Stimulated activated CD4-positive, alpha-beta T cell treated with anti-CD3 and anti-CD28 coated beads, Interleukin-1b, Interleukin-23, amount 100 ng/mL, for 48 hours (primary cell): ENCODE measurements at regions not wholly inside any gene's neighbourhood (a gene's known extent, or its start where the extent isn't known, plus 50 kb on each side); places are given as distances from the start of the nearest gene placed in this dataset.

Source experiments
- DNase-seq: peaks from one replicate; pipeline ENCODE4 v3.0.0-alpha.2; 2020

GRCh38 chr3:110139048-110139447 is 801.7 kb upstream of the DPPA4 start:
- DNase-seq: no peak

- DNase-seq: no peak
These were observed 802.5 kb upstream of the DPPA4 start for GRCh38 chr3:110139821-110140220.

DNA sequence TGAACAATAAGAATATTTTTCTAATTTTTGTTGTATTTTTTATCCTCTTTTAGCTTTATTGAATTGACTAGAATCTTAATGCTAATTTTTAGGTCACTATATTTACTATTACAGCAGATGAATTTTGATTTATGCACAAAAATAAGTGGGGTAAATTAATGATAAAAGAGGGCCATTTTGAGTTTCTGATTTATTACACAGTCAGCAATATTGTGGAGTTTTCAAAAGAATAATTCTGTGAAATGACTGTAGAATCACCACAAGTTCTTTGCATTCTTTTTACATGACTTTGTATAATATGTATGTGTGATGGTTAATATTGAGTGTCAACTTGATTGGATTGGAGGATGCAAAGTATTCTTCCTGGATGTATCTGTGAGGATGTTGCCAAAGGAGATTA is 812.4 kb upstream of the DPPA4 start:
- no peak for DNase-seq

DNA sequence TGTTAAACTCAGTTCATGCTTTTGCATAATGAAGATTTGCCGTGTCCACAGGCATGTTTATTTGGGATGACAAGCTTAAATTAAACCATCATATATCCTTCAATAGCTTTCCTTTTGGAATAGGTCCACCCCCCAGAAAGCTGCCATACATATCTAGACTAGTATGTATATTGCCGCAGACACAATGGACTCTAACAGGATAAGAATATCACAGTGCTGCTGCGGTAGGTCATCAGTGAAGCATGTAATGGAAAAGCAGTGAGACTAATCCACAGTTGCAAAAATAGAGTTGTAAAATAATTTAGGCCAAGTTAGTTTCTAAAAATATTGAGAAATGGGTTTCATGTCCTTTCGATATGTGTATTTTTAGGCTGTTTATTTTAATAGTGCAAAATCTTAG is 819.9 kb upstream of the DPPA4 start:
- no peak for DNase-seq

- DNase-seq: no peak
These were observed 827.5 kb upstream of the DPPA4 start for GRCh38 chr3:110164632-110165369.

DNA sequence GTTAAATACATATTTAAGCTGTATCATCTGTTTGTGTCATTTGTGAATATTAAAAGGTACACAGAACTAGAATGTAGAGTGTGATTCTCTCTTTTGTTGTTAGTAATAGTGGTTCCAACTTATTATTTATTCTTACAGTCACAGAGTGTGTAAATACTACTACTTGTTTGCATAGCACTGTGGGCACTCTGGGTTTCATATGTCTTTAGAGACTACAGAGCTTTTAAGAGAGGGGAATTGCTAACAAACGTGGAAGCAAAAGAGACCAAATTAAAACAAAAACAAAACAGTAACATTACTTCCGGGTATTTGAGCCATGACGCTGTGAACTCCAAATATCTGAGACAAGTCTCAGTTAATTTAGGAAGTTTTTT is 828.0 kb upstream of the DPPA4 start:
- DNase-seq: no peak

DNA sequence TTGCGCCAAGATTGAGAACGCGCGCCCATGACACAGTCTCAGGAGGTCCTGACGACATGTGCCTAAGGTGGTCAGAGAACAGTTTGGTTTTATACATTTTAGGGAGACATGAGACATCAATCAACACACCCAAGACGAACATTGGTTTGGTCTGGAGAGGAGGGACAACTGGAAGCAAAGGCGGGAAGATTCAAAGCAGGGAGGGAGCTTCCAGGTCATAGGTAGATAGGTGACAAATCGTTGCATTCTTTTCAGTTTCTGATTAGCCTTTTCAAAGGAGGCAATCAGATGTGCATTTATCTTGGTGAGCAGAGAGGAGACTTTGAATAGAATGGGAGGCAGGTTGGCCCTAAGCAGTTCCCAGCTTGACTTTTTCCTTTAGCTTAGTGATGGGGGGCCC is 828.4 kb upstream of the DPPA4 start:
- DNase-seq: no peak

- no peak for DNase-seq
These were observed 829.4 kb upstream of the DPPA4 start for GRCh38 chr3:110166791-110167190.

DNA sequence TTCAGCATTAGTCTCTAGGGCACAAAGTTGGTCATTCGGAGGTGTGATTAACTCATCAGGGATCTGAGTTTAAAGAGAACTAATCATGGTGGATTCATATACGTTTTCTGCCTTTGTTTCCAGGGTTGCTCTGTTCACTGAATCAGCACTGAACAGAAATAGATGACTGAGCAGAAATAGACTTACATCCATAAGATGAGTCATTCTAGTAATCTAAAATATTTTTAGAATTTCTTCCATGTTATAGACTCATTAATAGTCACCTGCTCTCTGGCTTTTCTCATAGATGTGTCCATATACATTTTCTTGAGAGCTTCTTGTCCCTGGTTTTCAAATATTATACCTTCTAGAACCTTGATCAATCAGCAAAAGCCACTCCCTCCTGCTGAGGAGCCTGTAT is 837.6 kb upstream of the DPPA4 start:
- DNase-seq: no peak

DNA sequence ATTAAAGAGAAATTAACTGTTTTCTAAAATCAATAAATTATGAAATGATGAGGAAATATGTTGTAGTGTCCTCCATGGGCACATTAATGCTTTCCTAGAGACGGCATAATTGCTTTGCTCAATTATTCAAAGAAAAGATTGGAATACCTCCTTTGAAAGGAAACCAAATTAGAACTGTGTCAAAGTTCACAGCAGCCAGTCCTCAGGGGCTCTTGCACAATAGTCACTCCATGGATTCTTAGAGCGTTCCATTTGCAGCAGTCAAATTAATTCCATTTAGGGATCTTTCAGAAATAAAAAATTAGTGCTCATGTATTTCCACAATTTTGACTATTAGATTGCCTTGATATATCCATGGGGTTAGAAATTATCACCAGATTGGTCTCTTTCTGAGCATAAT is 841.6 kb upstream of the DPPA4 start:
- DNase-seq: no peak

- no peak for DNase-seq
These were observed 843.4 kb upstream of the DPPA4 start for GRCh38 chr3:110180733-110181132.

- no peak for DNase-seq
These were observed 843.9 kb upstream of the DPPA4 start for GRCh38 chr3:110181226-110181625.

- DNase-seq: no peak
These were observed 847.2 kb upstream of the DPPA4 start for GRCh38 chr3:110184536-110184935.

DNA sequence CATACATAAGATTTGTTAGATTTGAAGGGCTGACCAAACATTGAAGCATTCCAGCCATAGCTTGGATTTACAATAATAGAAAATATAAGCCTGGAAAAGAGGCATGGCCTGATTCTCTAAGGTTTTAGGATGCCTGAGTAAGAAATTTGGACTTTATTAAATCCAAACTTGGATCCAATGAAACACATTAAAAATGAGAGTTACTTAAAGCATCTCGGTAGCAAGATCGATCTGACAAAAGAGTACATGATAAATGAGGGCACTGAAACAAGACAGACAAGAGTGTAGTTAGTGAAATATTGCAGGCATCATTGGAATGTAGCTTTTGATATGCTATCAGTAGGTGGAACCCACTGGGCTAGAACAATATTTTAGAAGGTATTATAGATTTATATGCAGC is 855.7 kb upstream of the DPPA4 start:
- DNase-seq: no peak

- DNase-seq: no peak
These were observed 861.6 kb upstream of the DPPA4 start for GRCh38 chr3:110198717-110199587.

DNA sequence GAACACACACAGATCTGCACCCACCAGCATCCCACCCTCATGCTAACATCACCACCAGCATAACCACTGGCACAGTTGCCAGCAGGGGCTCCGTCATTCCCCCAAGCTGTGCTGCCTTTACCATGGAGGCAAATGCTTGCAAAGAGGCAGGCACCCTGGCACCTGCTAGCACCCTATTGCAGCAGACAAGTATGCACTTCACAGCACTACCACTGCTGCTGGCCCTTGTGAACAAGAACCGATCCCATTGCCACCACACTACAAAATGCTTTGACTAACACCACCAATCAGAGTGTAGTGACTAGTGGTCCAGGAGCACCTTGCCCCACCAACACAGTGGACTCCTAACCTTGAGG is 862.2 kb upstream of the DPPA4 start:
- DNase-seq: no peak

DNA sequence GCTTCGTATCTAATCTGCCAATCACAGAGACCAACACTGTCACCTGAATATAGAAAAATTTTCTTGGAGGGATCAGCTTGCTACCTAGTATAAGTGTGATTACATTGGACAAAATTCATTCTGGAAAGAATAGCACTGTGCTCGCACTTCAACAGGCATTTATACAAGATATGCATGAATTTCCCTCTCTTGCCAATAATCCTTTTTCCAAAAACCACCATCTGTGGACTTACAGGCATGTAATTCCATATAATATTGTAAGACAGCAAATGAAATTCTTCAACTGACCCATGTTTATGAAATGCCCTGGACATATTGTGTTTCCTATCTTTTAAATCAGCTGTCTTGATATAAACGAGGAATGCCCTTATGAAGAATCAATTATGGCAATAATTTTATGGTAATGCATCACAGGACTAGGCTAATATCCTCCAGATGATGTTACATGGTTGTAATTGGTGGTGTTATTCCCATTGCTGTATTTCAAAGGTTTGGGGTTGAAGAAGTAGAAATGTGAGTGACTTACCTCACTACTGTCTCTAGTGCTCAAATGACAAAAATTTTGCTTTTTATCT is 861.4 kb upstream of the NECTIN3 start:
- no peak for DNase-seq

DNA sequence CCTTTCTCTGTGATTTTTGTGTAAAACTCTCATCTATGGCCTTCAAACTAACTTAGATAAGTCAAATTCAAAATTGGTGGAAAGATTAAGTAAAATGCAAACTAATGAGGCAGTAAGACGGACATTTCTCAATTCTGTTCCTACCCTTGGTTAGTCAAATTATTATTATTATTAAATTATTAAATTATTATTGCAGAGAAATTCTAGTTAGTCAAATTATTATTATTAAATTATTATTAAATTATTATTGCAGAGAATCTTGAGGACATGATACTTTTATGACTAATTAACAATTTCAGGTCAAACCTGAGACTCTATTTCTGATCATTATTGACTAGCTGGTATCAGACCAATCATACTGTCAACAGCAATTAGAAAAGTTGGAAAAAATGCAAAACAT is 845.0 kb upstream of the NECTIN3 start:
- DNase-seq: no peak

DNA sequence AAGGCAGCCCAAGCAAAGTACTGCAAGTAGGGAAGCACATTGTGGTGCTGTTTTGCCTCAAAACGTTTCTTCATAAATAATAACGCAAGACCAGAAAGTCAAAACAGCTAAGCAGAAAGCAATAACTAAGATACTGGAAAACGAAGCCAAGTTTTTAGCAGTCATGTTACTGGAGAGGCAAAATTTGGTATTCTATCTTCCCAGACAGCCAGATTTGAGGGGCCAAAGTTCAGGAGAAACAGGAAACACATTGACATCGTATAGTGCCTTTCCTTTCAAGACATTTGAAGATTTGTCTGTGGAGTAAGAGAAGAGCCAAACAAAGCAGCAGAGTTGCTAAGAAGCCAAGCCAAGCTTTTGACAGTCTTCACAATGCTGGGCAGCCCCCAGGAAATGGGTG is 843.6 kb upstream of the NECTIN3 start:
- DNase-seq: no peak

DNA sequence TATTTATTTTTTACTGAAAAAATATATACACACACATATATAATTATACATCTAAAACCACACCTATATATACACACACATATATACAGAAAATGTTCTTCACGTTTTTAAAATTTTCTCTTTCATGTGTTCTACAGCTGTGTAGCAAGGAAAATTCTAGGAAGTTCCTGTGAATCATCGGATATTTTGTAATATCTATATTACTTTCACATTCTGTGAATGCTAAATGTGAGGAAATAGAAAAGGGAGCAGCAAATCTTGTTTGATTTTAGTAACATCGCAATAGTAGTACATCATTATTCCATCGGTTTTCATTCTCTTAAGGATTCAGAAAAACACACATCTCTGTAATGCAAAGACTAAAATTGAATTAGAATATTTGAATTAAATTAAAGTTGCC is 836.8 kb upstream of the NECTIN3 start:
- no peak for DNase-seq

DNA sequence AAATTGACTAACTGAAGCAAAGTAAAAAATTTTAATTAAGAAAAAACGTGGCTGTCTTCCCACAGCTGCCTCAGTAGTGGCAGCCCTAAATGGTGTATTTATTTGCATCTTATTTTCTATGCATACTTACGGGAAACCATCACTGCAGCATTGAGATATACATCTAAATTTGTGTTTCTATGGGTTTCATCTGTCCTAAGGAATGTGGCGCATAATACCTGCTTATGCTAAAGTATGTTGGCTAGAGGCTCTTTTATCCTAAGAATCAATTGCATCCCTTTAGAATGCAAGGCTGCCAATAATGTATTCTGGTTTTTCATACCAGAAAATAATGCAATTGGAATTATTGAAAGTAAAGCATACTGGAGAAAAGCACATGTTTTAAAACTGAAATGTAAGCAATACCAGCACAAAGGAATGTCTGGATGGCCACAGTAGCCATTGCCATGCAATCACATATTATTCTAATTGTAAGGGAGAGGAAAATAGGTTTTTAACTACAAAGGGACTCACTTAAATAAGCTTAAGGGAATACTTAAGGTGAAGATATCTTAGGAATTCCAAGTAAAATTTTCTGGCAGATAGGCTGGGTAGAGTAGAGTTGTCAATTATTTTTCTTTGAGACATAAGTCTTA is 834.5 kb upstream of the NECTIN3 start:
- DNase-seq: no peak

- no peak for DNase-seq
These were observed 828.5 kb upstream of the NECTIN3 start for GRCh38 chr3:110243081-110243480.

DNA sequence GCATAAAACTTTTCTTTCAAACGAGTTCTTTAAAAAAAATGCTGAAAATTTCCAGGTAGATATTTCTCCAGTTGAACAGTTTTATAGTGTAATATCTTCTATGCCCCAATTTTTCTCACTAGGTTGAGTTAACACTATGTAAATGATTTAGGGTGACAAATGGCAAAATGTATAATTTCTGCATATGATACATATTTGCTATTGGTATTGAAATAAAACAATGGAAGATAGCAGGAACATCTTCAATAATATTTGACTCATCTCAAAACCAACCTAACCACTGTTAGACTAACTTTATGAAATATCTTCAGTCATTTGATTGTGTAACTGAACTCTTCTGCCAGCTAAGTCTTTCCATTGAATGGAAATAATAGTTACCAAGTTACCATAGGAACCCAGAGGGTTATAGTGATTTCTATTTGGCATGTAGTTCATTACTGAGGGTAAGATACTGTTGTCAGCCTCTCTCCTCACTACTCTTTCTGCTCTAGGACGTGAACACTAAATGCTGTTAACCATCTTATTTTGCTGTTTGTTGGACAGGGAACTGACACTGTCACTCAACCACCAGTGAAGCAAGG is 824.7 kb upstream of the NECTIN3 start:
- no peak for DNase-seq
